ENCODE measurements at regions not wholly inside any gene's neighbourhood (a gene's known extent, or its start where the extent isn't known, plus 50 kb on each side); places are given as distances from the start of the nearest gene placed in this dataset.

GRCh38 chr14:83007641-83008225, 1474.1 kb upstream of the SEL1L start:
- TF ChIP-seq POLR2A (IDR thresholded peaks at IDR 0.05), result no peak
- TF ChIP-seq CTCF (IDR thresholded peaks at IDR 0.05), result no peak
